ENCODE measurements at regions not wholly inside any gene's neighbourhood (a gene's known extent, or its start where the extent isn't known, plus 50 kb on each side); places are given as distances from the start of the nearest gene placed in this dataset.

GRCh38 chr4:155569471-155569870, 97.2 kb upstream of the GUCY1A1 start:
- TF ChIP-seq, protein P1, sequence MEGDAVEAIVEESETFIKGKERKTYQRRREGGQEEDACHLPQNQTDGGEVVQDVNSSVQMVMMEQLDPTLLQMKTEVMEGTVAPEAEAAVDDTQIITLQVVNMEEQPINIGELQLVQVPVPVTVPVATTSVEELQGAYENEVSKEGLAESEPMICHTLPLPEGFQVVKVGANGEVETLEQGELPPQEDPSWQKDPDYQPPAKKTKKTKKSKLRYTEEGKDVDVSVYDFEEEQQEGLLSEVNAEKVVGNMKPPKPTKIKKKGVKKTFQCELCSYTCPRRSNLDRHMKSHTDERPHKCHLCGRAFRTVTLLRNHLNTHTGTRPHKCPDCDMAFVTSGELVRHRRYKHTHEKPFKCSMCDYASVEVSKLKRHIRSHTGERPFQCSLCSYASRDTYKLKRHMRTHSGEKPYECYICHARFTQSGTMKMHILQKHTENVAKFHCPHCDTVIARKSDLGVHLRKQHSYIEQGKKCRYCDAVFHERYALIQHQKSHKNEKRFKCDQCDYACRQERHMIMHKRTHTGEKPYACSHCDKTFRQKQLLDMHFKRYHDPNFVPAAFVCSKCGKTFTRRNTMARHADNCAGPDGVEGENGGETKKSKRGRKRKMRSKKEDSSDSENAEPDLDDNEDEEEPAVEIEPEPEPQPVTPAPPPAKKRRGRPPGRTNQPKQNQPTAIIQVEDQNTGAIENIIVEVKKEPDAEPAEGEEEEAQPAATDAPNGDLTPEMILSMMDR (IDR thresholded peaks at IDR 0.05; ENCODE audit: borderline replicate concordance, extremely low read depth, insufficient read depth) = no peak
- intact Hi-C loops (cut with DNase I) = no loop called here
- no peak overlapping the region for H3K9ac ChIP-seq (ENCODE audit: low read length in 3 of 3)

GRCh38 chr4:155568641-155569220, 97.9 kb upstream of the GUCY1A1 start:
- Histone ChIP-seq H3K9me3 (ENCODE audit: control insufficient read depth in 2 of 3, insufficient read depth in 1 of 3, low read length in 3 of 3) (no peaks in the 10 kb centered on the region), H3K27ac (ENCODE audit: low read depth in 2 of 2, low read length in 2 of 2) (no peak overlapping the region), H3K4me3 (ENCODE audit: low read length in 3 of 3) (no peak overlapping the region), H3K4me1 (ENCODE audit: control insufficient read depth in 2 of 3, insufficient read depth in 2 of 3, low read depth in 1 of 3, low read length in 3 of 3) (no peaks in the 10 kb centered on the region), H3K36me3 (ENCODE audit: control insufficient read depth in 2 of 3, insufficient read depth in 3 of 3, low read length in 3 of 3) (no peaks in the 10 kb centered on the region), H3K9ac (ENCODE audit: low read length in 3 of 3) (no peak overlapping the region), H3K27me3 (ENCODE audit: control insufficient read depth, insufficient read depth, low read length) (no peaks in the 10 kb centered on the region)
- intact Hi-C loops (cut with DNase I) = no loop called here
- FAIRE-seq (no peak), DNase-seq (no peak)
- TF ChIP-seq, protein P1 (IDR thresholded peaks at IDR 0.05; ENCODE audit: borderline replicate concordance, extremely low read depth, insufficient read depth) = no peak

More at GRCh38 chr4:155569471-155569870, 97.2 kb upstream of the GUCY1A1 start:
- no peak overlapping the region for H3K27ac ChIP-seq (ENCODE audit: low read depth in 2 of 2, low read length in 2 of 2)
- no peaks in the 10 kb centered on the region for H3K4me1 ChIP-seq (ENCODE audit: control insufficient read depth in 2 of 3, insufficient read depth in 2 of 3, low read depth in 1 of 3, low read length in 3 of 3)
- FAIRE-seq = no peak
- no peaks in the 10 kb centered on the region for H3K27me3 ChIP-seq (ENCODE audit: control insufficient read depth, insufficient read depth, low read length)
- no peak overlapping the region for H3K4me3 ChIP-seq (ENCODE audit: low read length in 3 of 3)
- no peak for DNase-seq
- H3K36me3 ChIP-seq (ENCODE audit: control insufficient read depth in 2 of 3, insufficient read depth in 3 of 3, low read length in 3 of 3) = no peaks in the 10 kb centered on the region
- H3K9me3 ChIP-seq (ENCODE audit: control insufficient read depth in 2 of 3, insufficient read depth in 1 of 3, low read length in 3 of 3) = no peaks in the 10 kb centered on the region

- H3K27ac ChIP-seq (ENCODE audit: low read depth in 2 of 2, low read length in 2 of 2) = no peak overlapping the region
- H3K27me3 ChIP-seq (ENCODE audit: control insufficient read depth, insufficient read depth, low read length) = no peaks in the 10 kb centered on the region
- FAIRE-seq (no peak), DNase-seq (no peak)
- H3K4me3 ChIP-seq (ENCODE audit: low read length in 3 of 3) = no peak overlapping the region
- no peaks in the 10 kb centered on the region for H3K9me3 ChIP-seq (ENCODE audit: control insufficient read depth in 2 of 3, insufficient read depth in 1 of 3, low read length in 3 of 3)
- TF ChIP-seq, protein P1 (IDR thresholded peaks at IDR 0.05; ENCODE audit: borderline replicate concordance, extremely low read depth, insufficient read depth) = no peak
- H3K9ac ChIP-seq (ENCODE audit: low read length in 3 of 3) = no peak overlapping the region
- intact Hi-C loops (cut with DNase I) = no loop called here
- no peaks in the 10 kb centered on the region for H3K36me3 ChIP-seq (ENCODE audit: control insufficient read depth in 2 of 3, insufficient read depth in 3 of 3, low read length in 3 of 3)
- no peaks in the 10 kb centered on the region for H3K4me1 ChIP-seq (ENCODE audit: control insufficient read depth in 2 of 3, insufficient read depth in 2 of 3, low read depth in 1 of 3, low read length in 3 of 3)
These were observed 100.3 kb upstream of the GUCY1A1 start for GRCh38 chr4:155566354-155566753.

DNA sequence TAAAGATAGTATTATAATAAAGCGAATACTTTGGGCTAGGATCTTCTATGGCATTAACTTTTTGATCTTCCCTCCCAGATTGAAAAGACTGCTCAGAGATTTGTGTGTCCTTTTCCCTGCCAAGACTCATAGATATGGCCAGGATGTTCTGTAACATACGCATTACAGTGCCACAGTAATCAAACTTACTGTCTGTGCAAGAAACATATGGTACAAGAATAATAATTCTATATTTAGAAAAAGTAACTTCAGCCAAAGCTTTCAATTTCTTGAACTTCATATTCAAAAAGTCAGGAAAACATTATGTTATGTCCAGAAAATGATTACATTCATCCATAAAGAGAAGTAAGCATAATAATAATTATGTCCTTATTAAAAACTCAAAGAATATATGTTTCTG, 100.9 kb upstream of the GUCY1A1 start:
- Histone ChIP-seq H3K4me1 (ENCODE audit: control insufficient read depth in 2 of 3, insufficient read depth in 2 of 3, low read depth in 1 of 3, low read length in 3 of 3) (no peaks in the 10 kb centered on the region), H3K27me3 (ENCODE audit: control insufficient read depth, insufficient read depth, low read length) (no peaks in the 10 kb centered on the region), H3K27ac (ENCODE audit: low read depth in 2 of 2, low read length in 2 of 2) (no peak overlapping the region), H3K9me3 (ENCODE audit: control insufficient read depth in 2 of 3, insufficient read depth in 1 of 3, low read length in 3 of 3) (no peaks in the 10 kb centered on the region), H3K9ac (ENCODE audit: low read length in 3 of 3) (no peak overlapping the region), H3K4me3 (ENCODE audit: low read length in 3 of 3) (no peak overlapping the region), H3K36me3 (ENCODE audit: control insufficient read depth in 2 of 3, insufficient read depth in 3 of 3, low read length in 3 of 3) (no peaks in the 10 kb centered on the region)
- intact Hi-C loops (cut with DNase I) = no loop called here
- TF ChIP-seq, protein P1 (IDR thresholded peaks at IDR 0.05; ENCODE audit: borderline replicate concordance, extremely low read depth, insufficient read depth) = no peak
- DNase-seq (no peak), FAIRE-seq (no peak)
